NCI-H446 treated with DMSO at 0.1 percent for 48 hours (cell line): ENCODE measurements at regions not wholly inside any gene's neighbourhood (a gene's known extent, or its start where the extent isn't known, plus 50 kb on each side); places are given as distances from the start of the nearest gene placed in this dataset.

Experiments used
- DNase-seq: peaks from one replicate; lab custom pipeline; 2025; lab: John Stamatoyannopoulos, UW

DNA sequence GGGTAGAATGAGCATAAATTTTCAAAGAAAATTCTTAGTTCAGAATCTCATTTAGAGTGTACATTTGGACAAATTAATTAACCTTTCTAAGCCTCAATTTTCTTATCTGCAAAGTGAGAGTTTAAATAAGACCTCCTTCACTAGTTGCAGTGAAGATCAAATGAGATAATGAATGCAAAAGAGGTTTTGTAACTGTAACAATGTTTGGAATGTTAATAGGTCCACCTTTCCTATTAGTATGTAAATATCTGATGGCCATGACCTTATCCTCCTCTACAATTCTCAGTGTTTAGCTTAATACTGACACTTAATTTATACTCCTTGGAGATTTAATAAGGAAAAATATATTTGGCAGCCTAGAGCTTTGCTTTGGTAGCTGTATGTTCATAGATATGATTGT, 138.8 kb downstream of the GABRG1 start:
- DNase-seq: no peak

DNA sequence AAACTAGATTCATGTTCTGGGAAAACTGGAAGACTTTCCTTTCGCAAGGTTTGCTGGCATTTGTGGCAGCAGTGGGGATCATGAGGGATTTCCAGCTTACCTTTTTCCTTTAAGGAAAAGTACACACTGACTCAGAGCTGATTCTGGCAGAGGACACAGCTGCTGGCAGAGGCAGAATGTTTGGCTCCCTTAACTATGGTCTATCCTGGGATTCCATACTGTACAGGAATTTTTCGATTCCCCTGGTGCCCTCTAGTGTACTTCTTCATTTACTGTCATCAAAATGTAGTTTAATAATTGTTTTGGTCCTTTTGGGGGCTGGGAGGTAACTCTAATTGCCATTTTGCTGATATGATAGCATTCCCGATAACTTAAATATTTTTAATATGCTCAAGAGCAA, 152.7 kb downstream of the GABRG1 start:
- peak; percentile 66 for DNase-seq

DNA sequence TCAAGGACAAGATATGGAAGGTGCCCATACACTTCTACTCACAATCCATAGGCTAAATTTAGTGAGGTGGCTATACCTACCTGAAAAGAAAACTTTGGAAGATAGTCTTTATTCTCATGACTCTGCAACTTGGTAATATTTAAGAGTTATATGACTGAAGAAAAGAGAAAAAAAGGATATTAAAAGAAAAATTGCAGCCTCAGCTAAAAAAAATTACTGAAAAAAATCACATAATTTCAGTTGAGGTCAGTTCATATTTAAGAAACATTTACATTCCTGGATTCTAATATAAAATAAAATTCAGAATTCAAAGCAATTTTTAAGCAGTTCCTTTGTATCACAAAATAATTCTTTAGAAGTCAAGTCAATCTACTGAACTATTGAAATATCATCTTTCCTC, 166.5 kb downstream of the GABRG1 start:
- no peak for DNase-seq

DNA sequence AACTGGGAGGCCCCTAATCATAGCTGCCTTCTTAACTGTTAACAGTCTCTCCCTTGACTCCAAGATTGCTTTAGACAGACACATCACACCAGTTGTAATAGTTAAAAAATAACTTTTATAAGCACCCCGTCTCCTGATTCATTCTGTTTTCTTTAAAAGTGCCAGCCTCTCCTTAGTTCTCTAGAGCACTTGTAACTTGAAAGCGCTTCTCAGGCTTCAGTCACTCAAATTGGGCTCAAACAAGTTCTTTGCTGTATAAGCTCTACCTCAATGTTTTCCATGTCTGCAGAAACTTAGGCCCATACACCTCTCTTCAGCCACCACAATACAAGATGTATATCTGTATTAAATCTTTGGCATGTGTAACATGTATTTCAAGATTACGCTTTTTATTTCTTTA, 169.6 kb downstream of the GABRG1 start:
- no peak for DNase-seq

DNA sequence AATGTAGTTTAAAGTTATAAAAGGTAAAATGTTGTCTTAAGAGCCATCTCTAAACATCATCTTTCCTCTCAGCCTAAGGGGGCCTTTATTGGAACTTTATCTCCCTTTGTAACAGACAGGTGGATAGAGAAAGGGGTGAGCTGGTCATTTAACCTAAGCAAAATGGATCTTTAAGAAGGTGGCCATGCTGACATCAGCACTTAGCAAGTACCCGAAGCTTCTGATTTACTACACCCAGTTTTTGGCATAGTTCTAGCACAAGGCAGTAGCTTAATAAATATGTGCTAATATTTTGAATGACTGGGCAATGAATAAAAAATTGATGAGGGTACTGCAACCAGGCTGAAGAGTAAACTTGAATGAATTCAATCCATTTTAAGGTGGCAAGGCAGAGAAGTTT, 172.7 kb downstream of the GABRG1 start:
- DNase-seq: no peak

DNA sequence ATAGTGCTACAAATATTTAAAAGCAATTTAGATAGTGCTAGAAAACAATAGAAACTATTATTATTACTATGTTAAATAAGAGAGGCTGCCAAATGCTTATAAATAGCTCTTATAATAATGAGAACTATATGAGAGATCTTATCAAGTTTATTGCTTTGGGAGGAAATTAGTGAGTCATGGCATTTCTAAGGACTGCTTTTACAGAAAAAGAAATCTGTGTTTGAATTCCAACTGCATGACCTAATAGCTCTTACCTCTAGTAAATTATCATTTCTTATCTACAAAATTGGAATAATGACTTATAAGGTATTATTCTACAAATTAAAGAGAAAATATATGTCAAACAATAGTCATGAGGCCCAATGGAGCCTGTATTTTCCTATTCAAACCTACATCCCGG, 177.2 kb downstream of the GABRG1 start:
- DNase-seq: no peak

DNA sequence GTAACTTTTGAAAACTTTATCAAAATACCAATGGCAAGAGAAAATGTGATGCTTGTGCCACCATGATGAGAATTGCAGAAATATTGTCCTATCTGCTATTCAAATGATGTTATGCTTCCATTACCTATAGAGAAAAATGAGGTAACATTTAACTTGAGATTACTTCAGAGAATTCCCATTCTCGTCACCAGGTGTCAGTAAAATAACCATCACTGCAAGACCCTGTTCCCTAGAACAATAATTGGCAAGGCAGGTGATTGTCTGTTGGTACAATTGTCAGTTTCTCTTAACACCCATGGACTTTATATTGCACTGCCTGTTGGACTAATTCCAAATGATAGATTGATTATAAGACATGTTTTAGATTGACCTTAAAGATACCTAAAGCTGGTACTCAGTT, 179.9 kb downstream of the GABRG1 start:
- no peak for DNase-seq

DNA sequence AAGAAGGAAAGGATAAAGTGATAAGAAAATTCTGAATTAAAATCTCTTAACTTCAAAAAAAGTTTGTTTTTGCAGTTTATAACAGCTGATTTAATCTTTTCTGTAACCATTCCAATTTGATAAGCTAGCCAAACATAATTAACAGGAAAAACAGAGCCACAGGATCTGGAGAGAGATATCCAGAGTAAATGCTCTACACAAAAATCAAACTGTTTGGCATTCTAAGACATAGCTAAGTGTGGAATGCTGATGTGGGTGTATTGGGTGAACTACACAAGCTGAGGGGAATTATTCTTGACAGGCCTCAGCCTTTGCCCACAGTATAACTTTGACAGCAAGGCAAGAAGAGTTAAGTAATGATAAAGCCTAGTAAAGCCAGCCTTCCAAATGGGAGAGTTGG, 184.8 kb downstream of the GABRG1 start:
- no peak for DNase-seq

DNA sequence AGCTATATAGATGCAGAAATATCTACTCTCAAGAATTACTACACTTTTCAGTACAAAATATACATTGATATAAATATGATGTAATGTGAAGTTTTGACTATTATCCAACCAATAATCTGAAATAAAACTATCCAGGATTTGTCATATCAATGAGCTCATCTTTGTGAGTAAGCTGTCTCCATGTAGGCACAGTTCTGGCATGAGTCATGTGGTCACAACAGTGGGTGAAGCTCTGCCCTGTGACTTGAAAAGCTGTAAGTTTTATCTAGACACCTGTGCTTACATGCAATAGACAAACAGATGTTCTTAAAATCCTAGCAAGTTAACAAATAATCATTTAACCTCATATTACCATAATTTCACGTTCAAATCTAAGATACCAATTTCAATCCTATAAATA, 192.7 kb downstream of the GABRG1 start:
- DNase-seq: no peak

DNA sequence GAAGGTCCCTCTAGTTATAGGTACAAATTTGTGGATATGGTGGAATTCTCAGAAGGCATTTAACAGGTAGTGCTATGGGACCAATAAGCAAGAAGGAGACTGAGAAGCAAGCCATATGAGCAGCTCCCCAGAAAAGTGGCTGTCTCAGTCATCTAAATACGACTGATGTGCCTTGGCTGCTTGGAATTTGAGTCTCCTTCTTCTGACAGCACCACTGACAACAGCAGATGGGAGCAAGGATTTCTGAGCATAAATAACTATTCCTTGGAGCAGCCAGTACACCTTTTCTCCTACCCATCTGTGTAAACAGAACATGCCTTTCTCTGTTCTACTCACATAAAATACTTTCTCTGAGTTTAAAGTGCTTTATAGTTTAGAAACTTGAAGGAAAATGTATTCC, 196.2 kb downstream of the GABRG1 start:
- DNase-seq: no peak

DNA sequence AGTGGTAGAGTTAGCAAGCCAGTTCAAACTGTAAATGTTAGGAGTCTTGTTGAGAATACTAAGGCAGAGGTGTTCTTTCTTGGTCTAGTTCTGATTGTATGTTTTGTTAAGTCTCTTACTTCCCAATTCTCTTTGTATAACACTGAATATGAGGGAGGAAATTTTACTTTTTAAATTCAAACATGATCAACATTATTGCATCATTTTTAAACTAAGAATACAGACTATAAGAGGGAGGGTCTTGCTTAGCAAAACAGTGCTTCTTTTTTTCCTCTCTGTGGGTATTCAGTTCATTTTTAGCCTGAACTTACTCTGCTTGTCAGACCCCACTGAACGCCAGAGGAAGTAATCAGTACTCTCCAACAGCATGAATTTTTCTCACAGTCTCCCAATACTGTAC, 198.0 kb downstream of the GABRG1 start:
- DNase-seq: no peak

DNA sequence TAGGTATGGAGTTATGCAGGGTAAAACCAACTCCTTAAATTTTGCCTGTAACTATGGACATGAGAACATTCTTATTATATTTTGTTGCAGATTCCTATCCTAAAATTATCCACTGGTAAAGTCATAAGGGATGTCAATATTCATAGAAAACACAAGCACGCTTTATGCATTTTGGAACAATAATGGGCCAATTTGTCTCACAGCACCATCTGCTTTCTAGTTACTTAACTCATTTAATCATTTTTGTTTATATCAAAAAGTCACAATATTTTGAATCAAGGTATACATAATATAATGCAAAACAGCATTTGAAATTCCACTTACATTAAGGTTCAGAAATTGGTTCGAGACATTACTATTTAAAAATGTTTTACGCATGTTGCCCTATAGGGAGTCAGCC, 203.0 kb downstream of the GABRG1 start:
- DNase-seq: peak; percentile 52

DNA sequence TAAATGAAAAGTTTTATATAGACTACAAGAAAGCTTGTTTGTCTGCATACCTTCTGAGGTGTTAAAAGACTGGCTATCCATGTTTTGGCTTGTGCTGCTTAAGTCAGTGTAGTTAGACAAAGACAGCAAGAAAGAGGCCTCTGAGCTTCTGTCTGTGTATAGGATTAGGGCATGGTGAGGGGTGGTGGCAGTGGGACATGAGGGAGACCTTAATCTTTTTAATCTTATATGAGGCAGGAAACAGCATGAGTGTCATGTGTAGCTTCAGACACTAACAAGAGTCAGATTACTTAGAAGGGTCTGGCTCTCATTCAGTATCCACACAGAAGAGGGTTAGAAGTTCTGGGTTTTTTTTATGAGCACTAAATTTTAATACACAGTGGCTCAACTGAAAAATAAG, 213.3 kb downstream of the GABRG1 start:
- no peak for DNase-seq

DNA sequence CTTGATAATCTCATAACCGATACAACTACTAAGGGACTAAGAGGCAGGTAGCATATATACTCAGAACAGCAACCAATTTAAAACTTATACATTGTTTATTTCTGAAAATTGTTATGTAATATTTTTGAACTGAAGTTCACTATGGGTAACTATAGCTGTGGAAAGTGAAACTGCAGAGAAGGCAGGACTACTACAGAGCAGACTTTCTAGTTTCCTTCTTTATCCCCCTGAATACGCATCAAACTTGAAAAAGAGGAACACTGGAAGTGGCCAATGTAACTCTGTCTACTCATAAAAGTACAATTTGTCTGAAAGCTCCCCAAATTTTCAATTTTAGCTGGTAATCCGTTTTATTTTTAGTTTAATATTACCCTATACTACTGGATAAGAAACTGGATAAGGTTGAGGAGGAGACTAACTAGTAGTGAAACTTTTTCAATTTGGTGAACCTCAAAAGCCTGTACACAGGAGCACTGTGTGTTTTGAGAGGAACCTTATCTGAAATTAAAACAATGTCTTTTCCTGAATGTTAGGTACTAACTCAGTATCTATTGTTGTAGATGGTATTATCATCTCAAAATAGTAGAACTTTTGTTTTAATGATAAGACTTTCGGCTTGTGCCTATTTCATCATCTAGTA, 225.8 kb downstream of the GABRG1 start:
- DNase-seq: no peak

DNA sequence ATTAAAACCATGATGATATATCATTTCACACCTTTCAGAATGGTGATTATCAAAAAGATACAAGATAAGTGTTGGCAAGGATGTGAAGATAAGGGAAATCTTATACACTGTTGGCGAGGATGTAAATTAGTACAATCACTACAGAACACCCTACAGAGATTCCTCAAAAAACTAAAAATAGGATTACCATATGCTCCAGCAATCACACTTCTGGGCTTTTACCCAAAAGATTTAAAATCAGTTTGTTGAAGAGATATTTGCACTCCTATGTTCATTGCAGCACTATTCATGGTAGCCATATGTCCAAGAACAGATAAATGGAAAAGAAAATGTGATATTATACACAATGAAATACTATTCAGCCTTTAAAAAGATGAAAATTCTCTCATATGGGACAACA, 240.4 kb downstream of the GABRG1 start:
- no peak for DNase-seq

DNA sequence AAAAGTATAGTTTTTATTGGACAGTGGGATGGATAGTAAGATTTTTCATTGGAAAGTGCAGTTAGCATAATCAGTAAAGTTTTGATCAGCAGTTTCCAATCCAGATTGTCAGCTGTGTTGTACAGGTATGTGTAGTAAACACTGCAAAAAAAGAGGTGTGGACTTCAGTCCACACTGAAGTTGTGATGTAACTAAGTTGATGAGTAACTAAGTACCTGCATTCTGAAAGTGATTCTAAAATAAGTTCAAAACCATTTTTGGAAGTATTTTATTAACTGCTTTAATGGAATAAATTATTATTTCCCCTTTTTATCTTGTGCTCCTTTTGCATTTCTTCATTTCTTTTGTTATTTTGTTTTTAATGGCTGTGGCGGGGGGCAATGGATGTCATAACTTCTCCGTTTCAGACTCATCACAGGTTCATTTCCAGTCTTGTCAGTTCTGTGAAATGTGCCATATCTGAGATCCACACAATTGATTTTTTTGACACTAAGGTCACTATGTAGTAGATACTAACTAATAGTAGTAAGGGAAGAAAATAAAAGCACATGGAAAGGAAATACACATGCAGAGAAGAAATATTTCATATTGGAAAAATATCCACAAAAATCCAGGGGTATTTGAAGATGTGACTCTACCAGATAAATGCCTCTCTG, 247.5 kb downstream of the GABRG1 start:
- DNase-seq: no peak

DNA sequence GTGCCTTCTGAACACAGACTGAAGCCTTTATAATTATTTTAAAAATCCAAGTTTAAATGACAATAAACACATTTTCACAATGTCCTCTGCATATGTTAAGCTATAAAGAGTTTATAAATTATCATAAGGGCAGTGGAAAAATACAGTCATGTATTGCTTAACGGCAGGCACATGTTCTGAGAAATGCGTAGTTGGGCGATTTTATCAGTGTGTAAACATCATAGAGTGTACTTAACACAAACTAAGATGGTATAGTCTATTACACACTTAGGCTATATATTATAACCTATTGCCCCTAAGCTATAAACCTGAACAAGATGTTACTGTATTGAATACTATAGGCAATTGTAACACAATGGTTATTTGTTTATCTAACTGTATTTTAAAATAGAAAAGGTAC, 254.7 kb downstream of the GABRG1 start:
- DNase-seq: no peak

DNA sequence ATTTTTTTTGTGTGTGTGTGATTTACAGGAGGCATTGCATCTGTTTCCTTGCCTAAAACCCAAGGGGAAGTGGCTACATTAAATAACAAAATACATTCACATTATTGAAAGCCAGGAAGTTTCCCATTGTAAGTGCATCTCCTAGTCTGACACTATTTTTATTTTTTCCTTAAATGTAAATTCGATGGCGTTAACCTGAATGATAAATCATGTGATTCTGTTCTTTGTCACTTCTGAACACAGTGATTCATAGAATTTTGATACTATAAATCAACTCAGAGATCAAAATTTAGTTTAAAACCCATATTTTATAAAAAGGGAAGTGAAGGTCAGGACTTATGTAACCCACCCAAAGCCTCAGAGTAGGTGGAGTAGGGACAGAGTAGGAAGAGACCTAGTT, 258.1 kb downstream of the GABRG1 start:
- DNase-seq: no peak

DNA sequence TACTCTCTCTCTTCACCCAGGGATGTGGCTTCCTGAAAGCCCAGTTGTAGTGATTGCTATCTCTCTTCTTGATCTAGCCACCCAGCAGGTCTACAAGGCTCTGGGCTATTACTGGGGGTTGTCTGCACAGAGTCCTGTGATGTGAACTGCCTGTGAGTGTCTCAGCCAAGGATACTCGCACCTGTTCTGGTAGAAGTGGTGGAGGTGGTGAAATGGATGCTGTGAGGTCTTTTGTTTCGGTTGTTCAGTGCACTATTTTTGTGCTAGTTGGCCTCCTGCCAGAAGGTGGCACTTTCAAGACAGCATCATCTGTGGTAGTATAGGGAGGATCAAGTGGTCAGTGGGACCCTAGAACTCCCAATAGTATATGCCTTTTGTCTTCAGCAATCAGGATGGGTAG, 268.0 kb downstream of the GABRG1 start:
- DNase-seq: no peak

DNA sequence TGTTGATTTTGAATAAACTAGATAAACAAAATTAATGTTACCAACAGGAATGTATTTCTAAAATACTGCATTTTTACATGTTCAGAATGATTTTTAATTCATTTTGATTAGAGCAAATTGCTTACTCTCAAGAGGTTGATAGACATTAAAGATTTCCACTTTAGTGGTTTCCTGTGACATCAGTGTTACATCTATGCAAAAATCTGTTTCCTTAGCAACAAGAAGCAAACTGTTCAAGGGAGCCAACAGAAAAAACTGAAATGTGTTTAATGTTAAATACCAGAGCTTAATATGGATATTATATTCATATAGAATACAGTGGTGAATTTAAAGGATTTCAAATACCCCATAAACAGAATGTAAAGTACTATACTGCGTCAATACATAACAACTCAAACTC, 277.8 kb downstream of the GABRG1 start:
- DNase-seq: no peak

DNA sequence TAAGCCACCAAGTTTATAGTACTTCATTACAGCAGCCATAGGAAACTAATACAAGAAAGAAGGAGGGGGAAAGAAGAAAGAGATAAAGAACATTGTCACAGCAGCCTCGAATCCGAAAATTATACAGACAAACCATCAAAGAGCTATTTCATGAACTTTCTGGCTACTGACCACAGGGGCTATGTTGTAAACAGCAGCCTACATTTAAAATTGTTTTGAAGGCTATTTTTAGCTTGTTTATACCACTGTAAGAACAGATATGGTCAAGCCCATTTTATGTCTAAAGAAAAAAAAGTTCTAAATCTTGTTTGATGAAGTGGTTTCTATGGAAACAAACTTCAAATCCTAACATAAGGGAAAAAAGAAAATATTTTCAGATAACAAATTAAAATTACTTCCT, 282.1 kb downstream of the GABRG1 start:
- DNase-seq: no peak

DNA sequence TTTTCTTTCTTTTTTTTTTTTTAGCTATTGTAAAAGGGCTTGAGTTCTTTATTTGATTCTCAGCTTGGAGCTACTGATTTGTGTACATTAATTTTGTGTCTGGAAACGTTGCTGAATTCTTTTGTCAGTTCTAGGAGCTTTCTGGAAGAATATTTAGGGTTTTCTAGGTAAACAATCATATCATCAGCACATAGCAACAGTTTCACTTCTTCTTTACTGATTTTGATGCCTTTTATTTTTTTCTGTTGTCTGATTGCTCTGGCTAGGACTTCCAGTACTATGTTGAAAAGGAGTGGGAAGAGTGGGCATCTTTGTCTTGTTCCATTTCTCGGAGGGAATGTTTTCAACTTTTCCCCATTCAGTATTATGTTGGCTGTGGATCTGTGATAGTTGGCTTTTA, 292.2 kb downstream of the GABRG1 start:
- DNase-seq: no peak

DNA sequence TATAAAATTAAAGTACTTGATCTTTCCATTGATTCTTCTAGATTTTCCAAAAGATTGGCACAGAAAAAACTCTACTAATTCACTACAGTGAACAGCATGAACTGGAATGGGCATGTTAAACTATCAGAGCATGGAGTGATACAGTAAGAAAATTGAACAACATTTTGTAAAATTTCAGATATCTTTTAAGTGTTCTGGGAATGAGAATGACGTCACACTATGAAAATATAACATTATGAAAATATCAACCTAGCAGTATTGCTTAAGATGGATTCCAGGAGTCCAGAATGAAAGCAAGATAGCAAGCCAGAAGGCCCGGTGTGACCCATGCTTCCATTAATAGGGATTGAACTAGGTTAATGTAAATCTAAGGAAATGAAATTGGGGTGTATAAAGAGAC, 319.9 kb downstream of the GABRG1 start:
- no peak for DNase-seq

DNA sequence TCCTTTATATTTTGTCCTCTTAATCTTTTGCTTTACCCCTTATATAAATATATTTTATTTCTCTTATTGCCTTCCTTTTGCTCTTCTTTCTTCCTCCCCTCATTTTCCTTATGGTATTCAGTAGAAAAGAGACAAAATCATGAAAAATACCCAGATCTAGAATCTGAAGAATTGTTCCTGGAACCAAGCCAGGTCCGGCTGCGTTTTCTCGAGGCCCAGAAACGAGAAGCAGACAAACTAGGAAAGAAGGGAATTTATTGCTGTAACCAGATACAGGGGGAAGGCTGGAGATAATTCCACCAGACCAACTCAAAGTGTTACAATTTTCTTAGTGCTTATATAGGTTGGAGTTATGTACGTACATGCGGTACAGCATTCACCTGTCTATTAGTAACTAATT, 328.7 kb downstream of the GABRG1 start:
- no peak for DNase-seq
